GM18520 (cell line): ENCODE measurements at regions not wholly inside any gene's neighbourhood (a gene's known extent, or its start where the extent isn't known, plus 50 kb on each side); places are given as distances from the start of the nearest gene placed in this dataset.
"Not testable (repeated sequence)": the region's sequence is repeated elsewhere in the genome, so short reads cannot be mapped to it uniquely, and the experiment has no call there.

Experiments used
- ATAC-seq: cut with Tn5 transposase; IDR thresholded peaks from one replicate; pipeline ENCODE4 v1.9.1; 2021; ENCODE audit not compliant: unreplicated experiment

DNA sequence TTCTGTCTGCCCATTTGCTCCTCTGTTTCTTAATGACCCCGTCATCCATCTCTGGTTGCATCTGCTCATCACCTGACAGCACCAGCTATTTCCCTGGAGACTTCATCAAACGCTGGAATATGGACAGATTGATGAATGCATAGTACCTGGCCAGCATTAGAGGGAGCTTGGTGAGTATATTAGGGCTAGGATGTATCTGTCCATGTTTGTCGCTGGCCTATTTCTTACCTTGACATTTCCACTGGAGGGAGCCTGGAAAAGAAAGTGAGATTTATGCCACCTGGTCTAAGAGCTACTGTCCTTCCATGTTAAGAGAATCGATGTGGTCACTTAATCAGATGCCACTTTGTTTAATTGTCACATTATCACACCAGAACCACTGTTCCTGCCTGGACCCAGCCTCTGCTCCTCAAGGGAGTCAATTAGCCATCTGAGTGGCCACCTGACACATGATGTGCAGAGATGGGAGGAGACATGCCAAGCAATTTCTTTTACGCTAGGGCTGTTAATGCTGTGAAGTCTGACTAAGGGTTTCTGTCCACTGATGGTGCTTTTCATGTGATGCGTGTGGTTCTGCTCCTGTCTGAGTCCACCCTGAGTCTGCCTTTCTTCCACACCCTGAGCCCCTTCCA is 75.3 kb upstream of the SFSWAP start:
- ATAC-seq, result no peak

DNA sequence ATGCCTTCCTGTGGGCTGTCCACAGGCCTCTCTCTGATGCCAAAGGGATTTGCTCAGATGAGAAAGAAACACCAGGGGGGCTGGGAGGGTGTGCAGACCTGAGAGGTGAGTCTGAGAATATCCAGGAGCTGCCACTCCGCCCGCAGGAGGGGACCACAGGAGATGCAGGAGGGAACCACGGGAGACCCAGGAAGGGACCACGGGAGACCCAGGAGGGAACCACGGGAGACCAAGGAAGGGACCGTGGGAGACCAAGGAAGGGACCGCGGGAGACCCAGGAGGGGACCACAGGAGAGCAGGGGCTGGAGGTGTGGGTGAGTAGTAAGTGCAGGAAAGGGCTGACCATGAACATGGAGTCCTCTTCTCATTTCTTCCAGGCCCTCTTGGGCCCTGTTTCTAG is 74.6 kb upstream of the SFSWAP start:
- ATAC-seq, result no peak

DNA sequence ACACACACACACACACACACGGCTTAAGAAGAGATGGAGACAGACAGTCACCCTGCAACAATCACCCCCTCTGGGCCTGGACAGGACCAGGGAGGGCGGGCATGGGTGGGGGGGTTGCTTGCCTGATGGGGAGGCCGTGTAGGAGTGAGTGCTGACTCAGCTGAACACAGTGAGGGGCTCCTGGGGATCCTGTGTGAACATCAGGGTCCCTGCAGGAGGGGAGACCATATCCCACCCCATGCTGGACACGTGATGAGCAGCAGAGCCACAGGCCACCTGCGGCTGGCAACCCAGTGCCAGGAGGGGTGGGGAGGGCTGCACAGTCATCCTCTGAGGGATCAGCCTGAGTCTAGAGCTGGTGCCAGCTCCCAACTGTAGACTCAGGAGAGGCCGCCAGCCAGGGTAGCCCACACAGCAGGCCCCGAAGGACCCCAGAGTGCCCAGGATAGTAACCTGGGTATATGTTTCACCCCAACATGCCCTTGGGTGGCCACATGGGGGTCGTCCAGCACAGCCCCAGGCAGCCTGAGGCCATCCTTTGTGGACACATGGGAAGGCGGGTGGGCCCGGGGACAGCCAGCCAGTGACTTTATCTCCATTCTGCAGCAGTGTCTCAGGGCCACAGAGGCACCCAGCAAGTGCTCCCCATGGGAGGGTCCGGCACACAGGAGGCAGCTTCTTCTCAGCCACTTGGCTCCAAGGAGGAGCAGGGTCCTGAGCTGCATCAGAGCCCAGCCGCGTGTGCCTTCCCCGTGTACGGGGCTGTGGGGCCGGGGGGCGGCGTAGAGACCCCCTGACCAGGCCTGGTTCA is 73.7 kb upstream of the SFSWAP start:
- no peak for ATAC-seq

DNA sequence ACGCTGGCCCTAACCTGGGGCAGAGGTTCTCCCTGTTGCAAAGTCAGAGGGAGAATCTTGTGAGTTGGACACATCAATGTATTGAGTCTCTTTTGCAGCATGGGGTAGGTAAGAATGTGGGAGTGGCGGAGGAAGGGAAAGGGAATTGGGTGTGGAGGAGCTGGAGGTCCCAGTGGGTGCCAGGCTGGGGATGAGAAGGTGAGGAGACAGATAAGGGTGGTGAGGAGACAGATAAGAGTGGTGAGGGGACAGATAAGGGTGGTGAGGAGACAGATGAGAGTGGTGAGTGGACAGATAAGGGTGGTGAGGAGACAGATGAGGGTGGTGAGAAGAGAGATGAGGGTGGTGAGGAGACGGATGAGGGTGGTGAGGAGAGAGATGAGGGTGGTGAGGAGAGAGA is 72.9 kb upstream of the SFSWAP start:
- ATAC-seq, result no peak

DNA sequence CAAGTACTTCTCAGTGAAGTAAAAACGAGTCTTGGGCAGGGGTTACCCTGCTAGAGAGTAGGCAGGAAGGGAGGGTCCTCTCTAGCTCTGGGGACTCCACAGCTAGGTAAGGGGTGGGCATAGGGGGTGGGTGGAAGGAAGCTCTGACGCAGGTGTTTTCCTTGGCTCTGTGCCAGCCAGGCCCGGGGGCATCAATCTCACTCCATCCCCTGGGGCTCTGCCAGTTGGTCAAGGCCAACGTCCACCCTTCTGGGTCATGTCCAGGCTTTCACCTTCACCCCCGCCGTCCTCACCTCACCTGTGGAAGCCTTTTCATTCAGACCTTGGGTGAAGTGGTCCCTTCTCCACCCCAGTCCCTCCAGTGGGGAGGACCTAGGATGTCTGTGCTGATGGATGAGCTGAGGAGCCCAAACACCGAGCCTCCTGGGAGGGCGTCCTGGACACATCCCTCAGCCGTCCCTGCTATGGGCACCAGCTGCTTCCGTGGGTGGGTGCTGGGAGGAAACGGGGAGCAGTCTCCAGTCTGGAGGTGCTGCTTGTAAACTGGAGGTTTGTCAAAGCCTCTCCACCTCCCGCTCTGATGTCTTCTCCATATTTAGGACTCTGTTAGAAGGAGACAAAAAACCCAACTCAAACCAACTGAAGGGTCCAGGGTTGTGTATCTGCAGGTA is 71.5 kb upstream of the SFSWAP start:
- no peak for ATAC-seq

DNA sequence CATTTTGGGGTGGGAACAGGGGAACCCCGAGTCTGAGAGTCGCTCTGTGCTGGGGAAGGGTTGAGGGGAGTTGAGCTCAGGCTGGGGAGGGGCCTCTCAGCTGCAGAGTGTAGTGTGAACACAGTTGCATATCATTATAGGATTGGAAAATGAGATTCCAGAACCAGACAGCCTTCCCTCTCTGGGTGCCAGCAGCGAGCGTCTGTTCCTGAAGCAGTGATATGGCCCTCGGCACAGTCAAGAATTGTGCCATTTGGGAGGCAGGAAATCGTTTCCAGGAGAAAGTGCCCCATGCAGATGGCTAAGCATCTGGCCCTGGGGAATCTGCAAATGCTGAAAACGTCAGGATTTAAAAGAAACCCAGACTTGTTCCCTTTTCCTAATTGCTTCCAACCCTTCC is 70.4 kb upstream of the SFSWAP start:
- no peak for ATAC-seq

DNA sequence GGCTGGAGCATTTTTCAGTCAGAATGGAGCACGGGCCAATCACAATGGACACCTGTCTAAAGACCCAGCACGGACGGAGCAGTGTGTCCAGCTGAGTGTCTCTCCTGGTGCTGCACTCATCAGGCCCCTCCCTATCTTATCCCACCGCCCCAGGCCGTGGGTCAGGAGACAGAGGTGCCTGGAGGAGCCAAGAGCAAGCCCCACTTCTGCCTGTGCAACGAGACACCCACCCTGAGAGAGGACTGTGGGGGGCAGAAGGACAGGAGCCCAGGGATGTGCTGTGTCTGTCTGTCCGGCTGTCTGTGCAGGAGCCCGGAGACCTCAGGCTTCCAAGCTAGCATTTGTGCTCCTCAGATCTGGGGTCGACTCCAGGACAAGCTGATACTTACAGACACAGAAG is 69.6 kb upstream of the SFSWAP start:
- ATAC-seq, result no peak

DNA sequence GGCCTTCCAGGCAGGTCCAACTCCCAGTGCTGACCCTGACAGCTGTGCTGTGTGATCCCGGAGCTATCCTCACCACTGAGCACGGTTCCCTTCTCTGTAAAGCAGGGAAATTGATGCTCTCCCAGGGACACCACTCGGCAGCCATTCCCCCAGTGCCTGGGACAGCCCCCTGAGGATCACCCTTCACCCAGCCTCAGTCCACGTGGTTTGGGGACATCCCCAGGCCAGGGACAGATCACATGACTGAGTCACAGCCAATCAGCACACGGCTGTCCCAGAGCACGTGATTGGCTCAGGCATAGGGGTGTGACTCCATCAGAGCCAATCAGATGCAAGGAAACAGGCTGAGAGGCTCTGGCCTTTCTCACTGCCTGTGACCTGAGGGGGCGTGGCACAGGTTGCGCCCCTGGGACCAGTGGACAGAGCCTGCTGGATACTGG is 68.8 kb upstream of the SFSWAP start:
- no peak for ATAC-seq

DNA sequence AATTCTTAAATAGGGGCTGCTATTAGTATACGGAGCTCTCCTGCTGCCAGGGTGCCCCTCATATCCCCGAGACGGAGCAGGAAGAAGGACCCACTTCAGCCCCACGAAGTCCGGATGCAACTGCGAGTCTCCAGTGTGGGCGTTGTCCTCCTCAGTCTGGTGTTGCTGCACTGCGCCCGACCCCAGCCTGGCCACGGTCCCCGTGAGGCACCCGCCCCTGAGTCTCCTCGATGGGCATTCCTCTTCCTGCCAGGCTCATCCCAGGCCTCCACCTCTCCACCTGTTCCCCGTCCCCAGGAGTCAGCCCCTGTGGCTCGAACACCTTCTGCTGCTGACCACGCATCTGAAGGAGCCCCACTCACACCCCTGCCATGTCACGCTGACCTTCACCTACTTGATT is 68.1 kb upstream of the SFSWAP start:
- ATAC-seq, result no peak

DNA sequence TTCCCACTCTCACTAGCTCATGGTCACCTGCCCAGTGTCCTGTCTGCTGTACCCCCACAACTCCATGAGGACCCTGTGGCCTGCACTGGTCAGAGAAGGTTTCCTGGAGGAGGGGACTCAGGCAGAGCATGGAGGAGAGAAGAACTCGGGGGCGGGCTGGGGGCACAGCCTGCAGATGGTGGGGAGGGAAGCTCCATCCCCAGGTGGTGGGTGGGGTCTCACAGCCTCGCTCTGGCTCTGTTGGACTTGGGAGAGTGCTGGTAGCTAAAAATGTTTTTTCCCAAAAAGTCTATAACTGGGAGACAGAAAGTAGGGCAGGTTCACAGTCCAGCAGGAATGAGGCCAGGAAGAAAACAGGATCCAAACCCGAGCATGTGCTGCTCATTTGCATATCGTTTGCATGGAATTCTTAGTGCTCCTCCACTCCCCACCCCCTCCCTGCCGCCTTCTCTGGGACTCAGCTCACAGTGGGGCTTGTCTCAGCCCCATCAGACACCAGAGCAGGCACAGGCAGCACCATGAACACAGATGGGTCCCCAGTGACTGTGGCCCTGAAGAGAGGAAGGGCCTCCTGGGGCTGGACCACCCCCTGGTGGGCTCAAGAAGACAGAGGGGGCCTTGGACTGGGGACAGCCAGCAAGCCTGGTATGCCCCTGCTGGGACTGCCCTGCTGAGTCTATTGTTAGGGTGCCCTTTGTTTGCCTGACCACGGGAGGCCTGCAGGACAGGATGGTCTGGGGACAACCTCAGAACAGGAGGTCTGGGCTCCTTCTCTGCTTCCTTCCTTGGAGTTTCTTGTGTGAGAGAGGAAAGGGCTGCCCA is 67.0 kb upstream of the SFSWAP start:
- ATAC-seq, result no peak

DNA sequence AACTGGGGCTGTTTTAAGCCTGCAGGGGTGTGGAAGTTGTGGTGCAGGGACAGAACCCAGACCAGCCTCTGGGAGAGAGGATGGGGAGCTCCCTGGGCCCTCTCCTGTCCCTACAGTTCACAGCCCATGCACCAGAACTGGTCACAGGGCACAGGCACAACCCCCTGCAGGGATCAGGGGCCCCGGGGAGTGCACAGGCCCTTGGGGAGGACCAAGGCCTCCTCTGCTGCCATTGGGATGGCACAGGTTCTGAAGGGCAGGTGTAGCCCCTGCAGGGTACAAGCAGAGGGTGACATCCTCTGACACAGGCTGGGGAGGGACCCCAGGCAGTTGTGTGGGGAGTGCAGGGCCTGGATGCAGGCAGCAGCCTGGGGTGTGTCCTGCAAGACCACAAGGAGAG is 66.4 kb upstream of the SFSWAP start:
- ATAC-seq, result no peak

DNA sequence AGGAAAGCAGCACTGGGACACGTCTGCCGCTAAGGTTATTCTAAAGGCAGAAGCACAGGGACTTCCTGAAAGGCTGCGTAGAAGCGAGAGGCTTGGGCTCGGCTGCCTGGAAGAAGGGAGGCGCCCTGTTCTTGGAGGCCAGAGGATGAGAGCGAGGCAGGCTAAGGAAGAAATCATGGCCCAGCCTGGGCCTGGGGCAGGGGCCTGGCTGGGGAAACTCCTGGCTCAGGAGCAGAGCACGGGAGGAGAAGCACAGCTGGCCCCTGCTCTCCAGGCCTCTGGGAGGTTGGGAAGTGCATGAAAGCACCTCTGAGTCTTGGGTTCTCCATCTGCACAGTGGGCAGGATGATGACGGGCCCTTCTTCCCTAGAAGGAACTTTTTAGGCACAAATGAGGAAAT is 66.0 kb upstream of the SFSWAP start:
- not testable (repeated sequence) for ATAC-seq

DNA sequence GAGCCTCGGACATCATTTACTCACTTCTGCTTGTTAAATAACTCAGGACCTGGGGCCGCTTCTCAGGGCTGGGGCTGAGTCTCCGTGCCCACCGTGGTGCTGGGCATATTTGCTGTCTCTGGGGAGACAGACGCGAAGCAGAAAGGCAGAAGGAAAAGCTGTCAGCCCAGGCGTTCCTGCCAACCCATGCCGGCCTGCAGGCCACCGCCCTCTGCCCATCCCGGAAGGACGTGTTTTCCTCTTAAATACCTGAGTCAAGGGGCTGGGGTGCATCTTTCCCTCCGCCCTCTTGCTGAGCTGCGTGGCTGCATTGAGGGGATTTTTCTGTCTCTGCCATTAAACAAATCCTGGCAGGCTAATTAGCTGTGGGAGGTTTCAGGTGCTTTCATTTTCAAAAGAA is 65.3 kb upstream of the SFSWAP start:
- ATAC-seq, result not testable (repeated sequence)

DNA sequence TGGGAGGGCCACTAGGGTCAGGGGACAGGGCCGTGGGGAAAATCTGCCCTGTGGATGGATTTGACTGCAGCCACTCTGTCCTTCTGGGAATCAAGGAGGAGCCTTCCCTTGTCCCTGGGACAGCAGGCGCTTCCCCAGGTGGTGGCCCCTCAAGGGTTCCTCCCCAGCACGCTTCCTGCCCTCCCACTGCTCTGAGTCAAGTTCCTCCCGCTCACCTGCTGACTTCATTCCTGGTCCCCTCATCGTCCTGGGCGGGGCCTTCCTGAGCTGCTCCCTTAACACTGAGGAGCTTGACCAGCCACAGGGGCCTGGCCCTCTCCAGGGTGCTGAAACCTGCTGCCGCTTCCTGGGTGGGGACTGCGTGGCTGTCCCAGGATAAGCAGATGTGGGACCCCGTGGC is 64.4 kb upstream of the SFSWAP start:
- not testable (repeated sequence) for ATAC-seq

DNA sequence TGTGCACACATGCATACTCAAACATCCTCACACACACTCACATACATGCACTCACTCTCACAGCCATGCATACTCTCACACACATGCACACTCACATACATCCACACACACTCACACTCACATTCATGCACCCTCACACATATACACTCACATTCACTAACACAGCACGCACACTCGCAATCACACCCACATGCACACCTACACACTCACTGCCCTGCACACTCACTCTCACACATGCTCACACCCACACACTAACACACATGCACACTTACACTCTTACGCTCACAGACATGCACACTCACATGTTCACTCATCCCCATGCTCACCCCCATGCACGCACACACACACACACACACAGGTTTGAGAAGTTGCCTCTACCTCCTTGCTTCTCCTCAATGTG is 63.2 kb upstream of the SFSWAP start:
- ATAC-seq, result no peak

DNA sequence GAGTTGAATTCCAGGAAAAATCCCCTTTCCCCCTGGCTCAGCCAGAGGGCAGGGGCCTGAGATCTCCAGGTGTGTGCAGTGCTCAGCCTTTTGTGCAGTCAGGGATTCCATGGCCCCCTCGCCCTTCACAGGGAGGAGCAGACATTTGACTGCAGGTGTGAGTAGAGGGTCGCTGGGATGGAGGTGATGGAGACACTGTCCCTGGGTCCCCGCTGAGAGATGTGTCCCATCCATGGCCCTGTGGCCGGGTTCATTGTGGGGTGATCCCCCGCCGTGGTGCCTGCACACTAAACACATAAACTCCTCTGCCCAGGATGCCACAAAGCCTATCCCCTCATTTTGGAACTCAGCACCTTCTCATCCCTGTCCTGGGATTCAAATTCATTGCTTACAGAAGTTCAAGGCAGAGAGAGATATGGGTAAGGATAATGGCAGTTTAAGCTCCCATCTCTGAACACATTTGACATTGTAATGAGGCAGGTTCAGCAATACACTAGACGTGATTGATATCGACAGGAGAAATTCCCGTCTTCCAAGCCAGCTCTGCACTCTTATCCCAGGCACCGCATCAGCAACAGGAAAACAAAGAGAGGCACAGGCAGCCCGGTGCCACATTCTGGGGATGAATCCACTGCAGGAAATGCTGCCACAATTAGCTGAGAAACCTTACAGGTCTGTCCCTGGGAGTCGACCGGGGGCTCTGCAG is 55.3 kb upstream of the SFSWAP start:
- not testable (repeated sequence) for ATAC-seq

DNA sequence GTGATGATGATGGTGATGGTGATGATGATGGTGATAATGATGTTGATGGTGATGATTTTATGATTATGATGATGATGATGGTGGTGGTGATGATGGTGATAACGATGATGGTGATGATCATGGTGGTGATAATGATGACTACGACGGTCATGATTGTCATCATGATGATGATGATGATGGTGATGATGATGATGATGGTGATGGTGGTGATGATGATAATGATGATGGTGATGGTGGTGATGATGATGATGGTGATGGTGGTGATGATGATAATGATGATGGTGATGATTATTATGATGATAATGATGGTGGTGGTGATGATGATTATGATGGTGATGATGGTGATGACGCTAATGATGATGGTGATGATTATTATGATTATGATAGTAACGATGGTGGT is 54.1 kb upstream of the SFSWAP start:
- not testable (repeated sequence) for ATAC-seq

DNA sequence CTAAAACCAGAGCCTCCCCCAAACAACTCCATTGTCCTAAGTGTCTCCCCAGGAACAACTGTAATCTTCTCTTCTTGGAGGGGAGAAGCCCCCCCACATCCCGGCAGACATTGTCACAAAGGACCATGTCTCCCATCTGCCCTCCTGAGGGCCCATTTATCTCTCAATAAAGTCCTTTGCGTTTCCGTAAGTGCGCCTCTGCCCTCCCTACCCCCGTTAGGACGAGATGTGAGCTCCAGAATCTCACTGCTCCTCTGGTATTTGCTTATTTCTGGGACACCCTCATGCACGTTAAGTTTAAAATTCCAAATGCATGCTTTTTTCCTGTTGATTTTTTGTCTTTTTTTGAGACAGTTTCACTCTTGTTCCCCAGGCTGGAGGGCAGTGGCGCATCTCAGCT is 52.3 kb upstream of the SFSWAP start:
- ATAC-seq, result not testable (repeated sequence)

DNA sequence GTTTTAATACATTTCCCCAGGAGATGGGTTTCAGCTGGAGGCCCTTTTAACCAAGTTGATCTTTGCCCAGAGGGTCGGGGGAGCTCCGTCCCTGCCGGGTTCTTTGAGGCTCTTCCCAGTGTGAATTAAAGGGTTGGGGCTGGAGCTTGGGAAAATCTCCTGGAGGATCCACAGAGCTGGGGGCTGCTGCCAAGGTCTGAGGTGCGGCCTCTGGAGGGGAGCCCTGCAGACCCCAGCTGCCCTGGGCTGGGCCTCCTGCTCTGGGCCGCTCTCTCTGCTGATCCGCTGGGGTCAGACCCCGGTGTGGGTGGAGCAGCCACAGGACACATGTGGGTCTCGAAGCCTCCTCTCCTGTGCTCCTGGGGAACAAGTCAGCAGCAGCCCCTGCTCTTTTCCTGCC is 51.4 kb upstream of the SFSWAP start:
- not testable (repeated sequence) for ATAC-seq

DNA sequence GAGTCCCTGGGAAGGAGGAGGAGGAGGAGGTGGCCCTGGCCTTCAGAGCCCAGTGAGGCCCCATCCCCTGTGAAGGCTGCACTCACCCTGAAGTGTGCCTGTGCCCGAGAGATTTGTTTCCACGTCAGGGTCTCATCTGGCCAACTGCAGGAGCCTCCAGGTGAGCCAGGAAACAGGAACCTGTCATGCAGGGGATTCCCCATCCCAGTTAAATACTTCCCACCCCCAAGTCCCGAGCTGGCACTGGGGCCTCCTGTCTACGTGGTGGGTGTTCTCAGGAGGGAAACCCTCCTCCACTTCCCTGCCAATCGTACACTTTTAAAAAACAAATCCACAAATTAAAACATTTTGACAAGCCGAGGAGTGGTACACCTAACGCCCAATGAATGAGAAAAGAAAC is 50.9 kb upstream of the SFSWAP start:
- ATAC-seq, result not testable (repeated sequence)

DNA sequence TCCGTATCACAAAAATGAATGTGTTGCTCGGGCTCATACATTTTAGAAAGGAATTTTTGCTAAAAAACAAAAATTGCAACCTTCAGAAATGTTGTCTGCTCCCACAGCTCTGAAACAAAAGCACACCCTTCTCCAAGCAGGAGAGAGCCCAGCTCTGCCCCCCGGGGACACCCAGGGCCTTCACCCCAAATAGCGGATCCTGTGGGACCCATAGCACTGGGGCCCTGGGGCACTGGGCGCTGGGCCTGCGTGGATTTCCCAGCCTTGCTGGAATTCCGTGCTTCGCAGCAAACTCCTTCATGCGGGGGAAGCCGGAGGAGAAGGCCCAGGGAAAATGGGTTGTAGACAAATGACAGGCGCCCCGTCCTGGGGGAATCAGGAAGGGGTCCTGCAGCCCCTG is 50.5 kb upstream of the SFSWAP start:
- ATAC-seq, result not testable (repeated sequence)
